WTC11 (cell line): ENCODE measurements at regions not wholly inside any gene's neighbourhood (a gene's known extent, or its start where the extent isn't known, plus 50 kb on each side); places are given as distances from the start of the nearest gene placed in this dataset.

ENCODE experiments used
- ATAC-seq: fragments of 200-7000 bp; cut with Tn5 transposase; 2 replicates; pipeline ENCODE4 v1.10.0; 2021; ENCODE audit warnings: mild to moderate bottlenecking, moderate library complexity
- CTCF ChIA-PET: fragments of 300-600 bp; sonication (Branson Sonifier 250); formaldehyde crosslinking; loops from one replicate; lab custom pipeline; 2021; ENCODE audit warnings: antibody characterized with exemption; lab: Charles Lee
- POLR2A ChIA-PET: fragments of 350-600 bp; sonication (Branson Sonifier 250); formaldehyde crosslinking; loops from one replicate; lab custom pipeline; 2021; ENCODE audit warnings: antibody characterized with exemption; lab: Charles Lee
- DNase-seq: peaks from one replicate; pipeline ENCODE4 v3.0.0; 2021; ENCODE audit warnings: low spot score
- H3K27ac Mint-ChIP-seq: 2 replicates; pipeline ENCODE4 v1.8.0; 2021; ENCODE audit warnings: mixed read lengths
- H3K27me3 Mint-ChIP-seq: 2 replicates; pipeline ENCODE4 v1.8.0; 2021; ENCODE audit warnings: low read depth, mild to moderate bottlenecking, moderate library complexity, mixed read lengths
- H3K36me3 Mint-ChIP-seq: 2 replicates; pipeline ENCODE4 v1.8.0; 2021; ENCODE audit warnings: mixed read lengths
- H3K4me1 Mint-ChIP-seq: 2 replicates; pipeline ENCODE4 v1.8.0; 2022; ENCODE audit warnings: mixed read lengths
- H3K4me3 Mint-ChIP-seq: 2 replicates; pipeline ENCODE4 v1.8.0; 2021; ENCODE audit warnings: mild to moderate bottlenecking, moderate library complexity, mixed read lengths
- H3K9me3 Mint-ChIP-seq: 2 replicates; pipeline ENCODE4 v1.8.0; 2021; ENCODE audit warnings: mixed read lengths
- AFF4 ChIP-seq: sonication (generic); formaldehyde crosslinking; IDR thresholded peaks from 2 replicates; pipeline ENCODE4 v1.8.1; 2023; ENCODE audit warnings: mild to moderate bottlenecking, missing genetic modification reagents, borderline replicate concordance
- CTCF ChIP-seq: fragments of 200-600 bp; IDR thresholded peaks from 2 replicates; pipeline ENCODE4 v1.8.0; 2022; ENCODE audit warnings: antibody characterized with exemption
- E2F5 ChIP-seq: sonication (generic); formaldehyde crosslinking; IDR thresholded peaks from 2 replicates; pipeline ENCODE4 v1.8.1; 2022; ENCODE audit warnings: mild to moderate bottlenecking, moderate library complexity, missing genetic modification reagents
- GABPB1 ChIP-seq: sonication (generic); formaldehyde crosslinking; IDR thresholded peaks from 2 replicates; pipeline ENCODE4 v1.8.1; 2023; ENCODE audit warnings: mild to moderate bottlenecking, missing genetic modification reagents
- MLX ChIP-seq: sonication (generic); formaldehyde crosslinking; IDR thresholded peaks from 2 replicates; pipeline ENCODE4 v1.8.1; 2023; ENCODE audit warnings: mild to moderate bottlenecking, missing genetic modification reagents, moderate library complexity
- MYBL2 ChIP-seq: sonication (generic); formaldehyde crosslinking; IDR thresholded peaks from 2 replicates; pipeline ENCODE4 v1.8.1; 2023; ENCODE audit warnings: mild to moderate bottlenecking, moderate library complexity, missing genetic modification reagents
- NR1H2 ChIP-seq: sonication (generic); formaldehyde crosslinking; IDR thresholded peaks from 2 replicates; pipeline ENCODE4 v1.9.0; 2021; ENCODE audit warnings: mild to moderate bottlenecking, moderate library complexity, missing genetic modification reagents
- NR2C2 ChIP-seq: sonication (generic); formaldehyde crosslinking; IDR thresholded peaks from 2 replicates; pipeline ENCODE4 v1.8.0; 2022; ENCODE audit warnings: mild to moderate bottlenecking, missing genetic modification reagents
- STAT6 ChIP-seq: sonication (generic); formaldehyde crosslinking; conservative IDR thresholded peaks from 2 replicates; pipeline ENCODE4 v1.8.1; 2023; ENCODE audit warnings: mild to moderate bottlenecking, low read depth, missing genetic modification reagents, moderate library complexity
- TP53 ChIP-seq: sonication (generic); formaldehyde crosslinking; IDR thresholded peaks from 2 replicates; pipeline ENCODE4 v1.8.1; 2023; ENCODE audit warnings: mild to moderate bottlenecking, missing genetic modification reagents
- USF1 ChIP-seq: sonication (generic); formaldehyde crosslinking; IDR thresholded peaks from 2 replicates; pipeline ENCODE4 v1.8.0; 2022; ENCODE audit warnings: mild to moderate bottlenecking, missing genetic modification reagents
- ZBTB21 ChIP-seq: sonication (generic); formaldehyde crosslinking; IDR thresholded peaks from 2 replicates; pipeline ENCODE4 v1.8.1; 2023; ENCODE audit warnings: mild to moderate bottlenecking, missing genetic modification reagents, borderline replicate concordance
- ZBTB43 ChIP-seq: sonication (generic); formaldehyde crosslinking; IDR thresholded peaks from 2 replicates; pipeline ENCODE4 v1.8.1; 2023; ENCODE audit warnings: mild to moderate bottlenecking, missing genetic modification reagents
- ZNF263 ChIP-seq: sonication (generic); formaldehyde crosslinking; IDR thresholded peaks from 2 replicates; pipeline ENCODE4 v1.8.1; 2022; ENCODE audit warnings: low read depth, mild to moderate bottlenecking, moderate library complexity, missing genetic modification reagents
- ZNF423 ChIP-seq: fragments of 250-450 bp; sonication (Bioruptor Pico); IDR thresholded peaks from 2 replicates; pipeline ENCODE4 v2.1.2; 2022; ENCODE audit warnings: mild to moderate bottlenecking, moderate library complexity
- ZNF671 ChIP-seq: fragments of 250-450 bp; sonication (Bioruptor Pico); IDR thresholded peaks from 2 replicates; pipeline ENCODE4 v1.8.0; 2021; ENCODE audit warnings: mild to moderate bottlenecking
- ZSCAN18 ChIP-seq: fragments of 250-450 bp; sonication (Bioruptor Pico); IDR thresholded peaks from 2 replicates; pipeline ENCODE4 v2.1.2; 2022; ENCODE audit warnings: mild to moderate bottlenecking, moderate library complexity

GRCh38 chr7:70846208-70846607 lies 285.7 kb upstream of the GALNT17 start:
- peaks cover 48% of the 10 kb centered on the region for H3K9me3 Mint-ChIP-seq
- no peak overlapping the region for H3K27ac Mint-ChIP-seq
- H3K36me3 Mint-ChIP-seq: peaks cover 43% of the 10 kb centered on the region
- H3K27me3 Mint-ChIP-seq: peaks cover 10% of the 10 kb centered on the region
- no peak for DNase-seq
- peaks cover 18% of the 10 kb centered on the region for H3K4me1 Mint-ChIP-seq
- ChIA-PET CTCF (interaction anchor here (1.2 kb wide), 1 partner anchor 887 kb away, joined by 4 read pairs; no protein-coding TSS in a partner anchor), POLR2A (interaction anchor here (0.6 kb wide), 1 partner anchor 580 kb away, joined by 4 read pairs; no protein-coding TSS in a partner anchor)
- no peak for ATAC-seq
- H3K4me3 Mint-ChIP-seq: peak overlapping the region; percentile 1; the same call in 1 of the 2 replicates
- TF ChIP-seq MYBL2 (CRISPR knock-in tag) (no peak), NR1H2 (CRISPR knock-in tag) (no peak)

- no peak overlapping the region for H3K4me3 Mint-ChIP-seq
- H3K9me3 Mint-ChIP-seq: peaks cover 43% of the 10 kb centered on the region
- H3K27ac Mint-ChIP-seq: peak overlapping the region; percentile 95
- DNase-seq (no peak), ATAC-seq (peak; percentile 68)
- H3K4me1 Mint-ChIP-seq: peaks cover 18% of the 10 kb centered on the region
- H3K27me3 Mint-ChIP-seq: peaks cover 6% of the 10 kb centered on the region
- CTCF ChIA-PET: no interaction called here
- H3K36me3 Mint-ChIP-seq: peaks cover 39% of the 10 kb centered on the region
- POLR2A ChIA-PET: interaction anchor here (0.7 kb wide), 1 partner anchor 638 kb away, joined by 3 read pairs; no protein-coding TSS in a partner anchor
- TF ChIP-seq ZNF423: no peak
- TF ChIP-seq TP53 (CRISPR knock-in tag): 0 out of 2 replicates have a peak, but pooled peaks have one; percentile 50
- TF ChIP-seq GABPB1 (CRISPR knock-in tag): no peak
- TF ChIP-seq STAT6 (CRISPR knock-in tag): no peak
These were observed 282.2 kb upstream of the GALNT17 start for GRCh38 chr7:70849580-70850235.

- H3K27ac Mint-ChIP-seq: no peak overlapping the region
- POLR2A ChIA-PET: no interaction called here
- CTCF ChIA-PET: interaction anchor here (0.6 to 1.7 kb wide), 3 partner anchors 477 to 1070 kb away, joined by 3 to 4 read pairs (median 4); no protein-coding TSS in a partner anchor
- ATAC-seq (no peak), DNase-seq (no peak)
- peaks cover 22% of the 10 kb centered on the region for H3K9me3 Mint-ChIP-seq
- no peaks in the 10 kb centered on the region for H3K27me3 Mint-ChIP-seq
- H3K4me3 Mint-ChIP-seq: no peak overlapping the region
- peaks cover 15% of the 10 kb centered on the region for H3K36me3 Mint-ChIP-seq
- no peaks in the 10 kb centered on the region for H3K4me1 Mint-ChIP-seq
- no peak for TF ChIP-seq USF1 (CRISPR knock-in tag)
- TF ChIP-seq E2F5 (CRISPR knock-in tag): no peak
- no peak for TF ChIP-seq AFF4 (CRISPR knock-in tag)
- TF ChIP-seq ZNF671 (CRISPR knock-in tag): no peak
- no peak for TF ChIP-seq CTCF
- TF ChIP-seq ZBTB43 (CRISPR knock-in tag): no peak
- TF ChIP-seq ZNF263 (CRISPR knock-in tag): no peak
- TF ChIP-seq MLX (CRISPR knock-in tag): no peak
- TF ChIP-seq NR2C2 (CRISPR knock-in tag): no peak
- no peak for TF ChIP-seq ZSCAN18 (CRISPR knock-in tag)
- TF ChIP-seq ZBTB21 (CRISPR knock-in tag): no peak
These were observed 276.6 kb upstream of the GALNT17 start for GRCh38 chr7:70855373-70855772.
